HepG2 (cell line): ENCODE measurements at regions not wholly inside any gene's neighbourhood (a gene's known extent, or its start where the extent isn't known, plus 50 kb on each side); places are given as distances from the start of the nearest gene placed in this dataset.

Source experiments
- ATAC-seq: fragments of 200-7000 bp; cut with Tn5 transposase; 3 replicates; pipeline ENCODE4 v1.9.1; 2020; ENCODE audit warnings: mild to moderate bottlenecking, moderate library complexity
- BruUV-seq: library from RNA; stranded (reverse); fragments of 400-500 nt; replicated peaks from 2 replicates; lab custom pipeline; 2021; lab: Mats Ljungman, UMichigan
- CTCF ChIA-PET: fragments of 300-600 bp; formaldehyde crosslinking; extraction: SDS; loops from one replicate; lab custom pipeline; 2021; ENCODE audit warnings: low total read pairs, inconsistent platforms, low intra/inter-chr PET ratio; lab: Yijun Ruan, JAX
- POLR2A ChIA-PET: fragments of 350-600 bp; sonication (Branson Sonifier 250); formaldehyde crosslinking; loops from one replicate; lab custom pipeline; 2020; ENCODE audit warnings: antibody characterized with exemption, inconsistent platforms; lab: Yijun Ruan, JAX
- DNase-seq: peaks from one replicate; pipeline ENCODE4 v3.0.0-alpha.2; 2015; ENCODE audit warnings: low spot score
- FAIRE-seq: peaks from 3 replicates; lab custom pipeline; 2011; peaks lifted over from hg19 to GRCh38; lab: Jason Lieb, UNC
- H2AFZ ChIP-seq: one replicate; pipeline ENCODE4 v1.6.1; 2011; ENCODE audit warnings: low read length, inconsistent platforms
- H3K27ac ChIP-seq: fragments of 300-600 bp; 3 replicates; pipeline ENCODE4 v1.8.0; 2011; ENCODE audit warnings: mixed run types, mild to moderate bottlenecking, mixed read lengths, low read length, inconsistent platforms; ENCODE audit not compliant: insufficient read depth; ENCODE audit errors: extremely low read length
- H3K27me3 ChIP-seq, 2 experiments: fragments of 200-600 bp in 1 of 2; 2 replicates in 1 of 2; 3 replicates in 1 of 2; pipeline versions ENCODE4 v1.6.0 to v1.8.0; 2011; ENCODE audit warnings: low read length in 2 of 2, mild to moderate bottlenecking in 2 of 2, moderate library complexity in 2 of 2, inconsistent platforms in 1 of 2; ENCODE audit not compliant: insufficient read depth in 2 of 2, control insufficient read depth in 1 of 2
- H3K36me3 ChIP-seq, 2 experiments: fragments of 200-600 bp in 1 of 2; replicated peaks in 1 of 2; 2 replicates in 1 of 2; 3 replicates in 1 of 2; pipeline versions ENCODE4 v1.5.1 to v1.8.0; 2011; ENCODE audit warnings: low read length in 2 of 2, inconsistent platforms in 1 of 2; ENCODE audit not compliant: insufficient read depth in 2 of 2, control insufficient read depth in 1 of 2
- H3K4me1 ChIP-seq: 2 replicates; pipeline ENCODE4 v1.5.1; 2012; ENCODE audit warnings: low read length, inconsistent platforms; ENCODE audit not compliant: insufficient read depth
- H3K4me2 ChIP-seq: 2 replicates; pipeline ENCODE4 v1.6.0; 2011; ENCODE audit warnings: low read depth, low read length, inconsistent platforms
- H3K4me3 ChIP-seq, 3 experiments: fragments of 200-600 bp in 1 of 3; sonication (generic), shearing (Covaris generic) in 1 of 3; replicated peaks in 1 of 3; 2 replicates each; pipeline ENCODE4 v1.5.1; 2011 to 2016; ENCODE audit warnings: low read length in 3 of 3, inconsistent platforms in 2 of 3, low read depth in 2 of 3, mild to moderate bottlenecking in 2 of 3, control low read depth in 1 of 3, mixed read lengths in 1 of 3; ENCODE audit not compliant: insufficient read depth in 1 of 3
- H3K79me2 ChIP-seq: one replicate; pipeline ENCODE4 v1.6.1; 2011; ENCODE audit warnings: low read length, inconsistent platforms; ENCODE audit not compliant: insufficient read depth
- H3K9ac ChIP-seq: 2 replicates; pipeline ENCODE4 v1.6.0; 2011; ENCODE audit warnings: mild to moderate bottlenecking, low read depth, low read length, inconsistent platforms; ENCODE audit not compliant: insufficient read depth
- H3K9me3 ChIP-seq: 2 replicates; pipeline ENCODE4 v1.5.1; 2012; ENCODE audit warnings: mild to moderate bottlenecking, low read length
- H4K20me1 ChIP-seq: 2 replicates; pipeline ENCODE4 v1.6.0; 2011; ENCODE audit warnings: inconsistent platforms, mild to moderate bottlenecking, low read length, moderate library complexity; ENCODE audit not compliant: insufficient read depth
- BCL3 ChIP-seq: sonication (generic); formaldehyde crosslinking; IDR thresholded peaks from 2 replicates; pipeline ENCODE4 v1.5.1; 2020; ENCODE audit warnings: mild to moderate bottlenecking, missing genetic modification reagents, moderate library complexity
- EHMT2 ChIP-seq: fragments of 200-600 bp; sonication (generic); IDR thresholded peaks from 2 replicates; pipeline ENCODE4 v1.7.0; 2017; ENCODE audit warnings: antibody characterized with exemption, low read depth, low read length, borderline replicate concordance
- FOXA1 ChIP-seq, 2 experiments: fragments of 450-650 bp in 1 of 2; sonication (generic) in 1 of 2; formaldehyde crosslinking in 1 of 2; IDR thresholded peaks; 2 replicates each; pipeline versions ENCODE4 v1.4.0 to v1.6.1; 2016 to 2020; ENCODE audit warnings: missing genetic modification reagents in 1 of 2
- HHEX ChIP-seq: IDR thresholded peaks from 2 replicates; pipeline ENCODE4 v1.6.1; 2016; ENCODE audit warnings: control low read depth
- HNF4A ChIP-seq: sonication (generic); formaldehyde crosslinking; IDR thresholded peaks from 2 replicates; pipeline ENCODE4 v1.4.0; 2020; ENCODE audit warnings: missing genetic modification reagents
- KDM5B ChIP-seq: sonication (generic); formaldehyde crosslinking; IDR thresholded peaks from 2 replicates; pipeline ENCODE4 v1.4.0; 2020; ENCODE audit warnings: missing genetic modification reagents, mild to moderate bottlenecking, borderline replicate concordance
- MAFF ChIP-seq: IDR thresholded peaks from 2 replicates; pipeline ENCODE4 v1.6.1; 2011; ENCODE audit warnings: low read depth, low read length, improper control_type of control experiment
- MAFK ChIP-seq, 2 experiments: IDR thresholded peaks in 1 of 2; conservative IDR thresholded peaks in 1 of 2; 2 replicates each; pipeline ENCODE4 v1.6.1; 2011; ENCODE audit warnings: improper control_type of control experiment in 2 of 2, low read length in 2 of 2
- MTF1 ChIP-seq: sonication (generic); formaldehyde crosslinking; IDR thresholded peaks from 2 replicates; pipeline ENCODE4 v1.5.0; 2020; ENCODE audit warnings: missing genetic modification reagents
- NCOA1 ChIP-seq: sonication (generic); formaldehyde crosslinking; IDR thresholded peaks from 2 replicates; pipeline ENCODE4 v1.9.0; 2021; ENCODE audit warnings: missing genetic modification reagents
- NFATC3 ChIP-seq: sonication (generic); formaldehyde crosslinking; IDR thresholded peaks from 2 replicates; pipeline ENCODE4 v1.5.1; 2020; ENCODE audit warnings: mild to moderate bottlenecking, missing genetic modification reagents
- REL ChIP-seq: sonication (generic); formaldehyde crosslinking; conservative IDR thresholded peaks from 2 replicates; pipeline ENCODE4 v1.8.0; 2022; ENCODE audit warnings: mild to moderate bottlenecking, missing genetic modification reagents, moderate library complexity
- RFXANK ChIP-seq: IDR thresholded peaks from 2 replicates; pipeline ENCODE4 v1.6.1; 2016
- ZBTB42 ChIP-seq: sonication (generic); formaldehyde crosslinking; IDR thresholded peaks from 2 replicates; pipeline ENCODE4 v1.5.0; 2020; ENCODE audit warnings: mild to moderate bottlenecking, missing genetic modification reagents
- ZIK1 ChIP-seq: sonication (generic); formaldehyde crosslinking; IDR thresholded peaks from 2 replicates; pipeline ENCODE4 v1.5.0; 2020; ENCODE audit warnings: mild to moderate bottlenecking, low read depth, missing genetic modification reagents, borderline replicate concordance
- ZNF160 ChIP-seq: sonication (generic); formaldehyde crosslinking; IDR thresholded peaks from 2 replicates; pipeline ENCODE4 v1.8.0; 2022; ENCODE audit warnings: mild to moderate bottlenecking, inconsistent platforms, missing genetic modification reagents
- ZNF207 ChIP-seq: fragments of 450-650 bp; IDR thresholded peaks from 2 replicates; pipeline ENCODE4 v1.6.1; 2016; ENCODE audit warnings: antibody characterized with exemption, borderline replicate concordance
- ZNF468 ChIP-seq: sonication (generic); formaldehyde crosslinking; IDR thresholded peaks from 2 replicates; pipeline ENCODE4 v1.8.0; 2022; ENCODE audit warnings: mild to moderate bottlenecking, moderate library complexity, missing genetic modification reagents
- ZNF572 ChIP-seq: sonication (generic); formaldehyde crosslinking; IDR thresholded peaks from 2 replicates; pipeline ENCODE4 v1.5.1; 2020; ENCODE audit warnings: mild to moderate bottlenecking, missing genetic modification reagents
- ZNF660 ChIP-seq: sonication (generic); formaldehyde crosslinking; IDR thresholded peaks from 2 replicates; pipeline ENCODE4 v1.5.1; 2020; ENCODE audit warnings: mild to moderate bottlenecking, low read depth, missing genetic modification reagents, borderline replicate concordance
- ZNF674 ChIP-seq: sonication (generic); formaldehyde crosslinking; IDR thresholded peaks from 2 replicates; pipeline ENCODE4 v1.5.0; 2020; ENCODE audit warnings: low read depth, mild to moderate bottlenecking, missing genetic modification reagents
- ZNF724P ChIP-seq: sonication (generic); formaldehyde crosslinking; IDR thresholded peaks from 2 replicates; pipeline ENCODE4 v1.8.0; 2022; ENCODE audit warnings: missing genetic modification reagents, borderline replicate concordance
- ZNF792 ChIP-seq: IDR thresholded peaks from 2 replicates; pipeline ENCODE4 v1.6.1; 2016
- ZNF891 ChIP-seq: sonication (generic); formaldehyde crosslinking; IDR thresholded peaks from 2 replicates; pipeline ENCODE4 v1.5.0; 2020; ENCODE audit warnings: mild to moderate bottlenecking, missing genetic modification reagents
- WGBS: methylation state at CpG from one replicate; pipeline ENCODE4 v1.1.6; 2017; ENCODE audit warnings: low lambda C conversion rate; 5-methylcytosine and 5-hydroxymethylcytosine counted together
- in situ Hi-C: cut with HindIII; loops from 2 replicates; pipeline ENCODE4 v1.10.0; 2017; ENCODE audit warnings: low pct_unique_long_range_greater_than_20kb; ENCODE audit not compliant: extremely low pct_ligation_motif_present
- intact Hi-C: fragments of 100-400 bp; cut with micrococcal nuclease; formaldehyde crosslinking; loops from one replicate; pipeline ENCODE4 v1.10.0; 2022; ENCODE audit not compliant: unreplicated experiment

GRCh38 chr5:174825587-174825986 is 101.2 kb downstream of the MSX2 start:
- Histone ChIP-seq H3K4me3 (no peak overlapping the region), H3K27ac (no peak overlapping the region), H2AFZ (no peak overlapping the region), H3K4me1 (no peaks in the 10 kb centered on the region), H4K20me1 (no peaks in the 10 kb centered on the region), H3K9me3 (no peaks in the 10 kb centered on the region), H3K36me3 (no peaks in the 10 kb centered on the region), H3K9ac (no peak overlapping the region), H3K27me3 (peaks cover 0 to 37% of the 10 kb centered on the region in 2 experiments; a peak in 3 of 5 replicates), H3K79me2 (no peaks in the 10 kb centered on the region), H3K4me2 (no peak overlapping the region)
- no TSS peak for BruUV-seq
- FAIRE-seq = no peak
- intact Hi-C loops (no loop called here), in situ Hi-C loops (no loop called here)
- no peak for ATAC-seq
- POLR2A ChIA-PET = no interaction called here
- no peak for TF ChIP-seq ZNF207
- no peak for TF ChIP-seq RFXANK (CRISPR knock-in tag)
- TF ChIP-seq ZBTB42 (CRISPR knock-in tag) = no peak
- TF ChIP-seq REL = no peak
- no peak for TF ChIP-seq ZNF891 (CRISPR knock-in tag)
- TF ChIP-seq NFATC3 (CRISPR knock-in tag) = no peak
- no peak for TF ChIP-seq HNF4A (CRISPR knock-in tag)
- TF ChIP-seq ZNF792 (CRISPR knock-in tag) = no peak
- TF ChIP-seq MTF1 = no peak
- no peak for TF ChIP-seq FOXA1 (IDR thresholded peaks at IDR 0.05)
- TF ChIP-seq FOXA1 (CRISPR knock-in tag; IDR thresholded peaks at IDR 0.05) = no peak
- TF ChIP-seq ZNF160 (CRISPR knock-in tag) = no peak
- no peak for TF ChIP-seq HHEX (CRISPR knock-in tag)
- TF ChIP-seq ZNF724P = no peak
- CTCF ChIA-PET = no interaction called here
- DNase-seq = no peak
- 4% methylated on average over 4 of the region's 4 CpGs for WGBS

- ChIA-PET POLR2A (no interaction called here), CTCF (no interaction called here)
- no peaks in the 10 kb centered on the region for H3K4me1 ChIP-seq
- H4K20me1 ChIP-seq = no peaks in the 10 kb centered on the region
- H3K27ac ChIP-seq = no peak overlapping the region
- in situ Hi-C loops = no loop called here
- intact Hi-C loops = no loop called here
- no peak overlapping the region for H3K9ac ChIP-seq
- H3K36me3 ChIP-seq = no peaks in the 10 kb centered on the region
- no peak overlapping the region for H3K4me2 ChIP-seq
- no TSS peak for BruUV-seq
- DNase-seq = no peak
- H3K79me2 ChIP-seq = no peaks in the 10 kb centered on the region
- H3K9me3 ChIP-seq = no peaks in the 10 kb centered on the region
- FAIRE-seq = no peak
- H2AFZ ChIP-seq = no peak overlapping the region
- 26% methylated on average over 2 of the region's 2 CpGs for WGBS
- no peak for ATAC-seq
- H3K4me3 ChIP-seq = no peak overlapping the region
- H3K27me3 ChIP-seq = peaks cover 0 to 17% of the 10 kb centered on the region in 2 experiments; a peak in 3 of 5 replicates
- no peak for TF ChIP-seq ZNF468 (CRISPR knock-in tag)
- no peak for TF ChIP-seq KDM5B (CRISPR knock-in tag)
- no peak for TF ChIP-seq ZNF572
- TF ChIP-seq EHMT2 = no peak
- TF ChIP-seq MAFF = peak; percentile 75
- no peak for TF ChIP-seq BCL3 (CRISPR knock-in tag)
- no peak for TF ChIP-seq ZIK1 (CRISPR knock-in tag)
- no peak for TF ChIP-seq NCOA1
- no peak for TF ChIP-seq ZNF660
- peak; percentile 44 to 79; a peak in 3 of 4 replicates for TF ChIP-seq MAFK (conservative IDR thresholded peaks at IDR 0.05 in 1 of 2, IDR thresholded peaks at IDR 0.05 in 1 of 2; ENCODE audit: low read length in 2 of 2)
- TF ChIP-seq ZNF674 (CRISPR knock-in tag) = no peak
Measured at GRCh38 chr5:174818430-174818829, 94.0 kb downstream of the MSX2 start.
